GM10266 (cell line): ENCODE measurements at regions not wholly inside any gene's neighbourhood (a gene's known extent, or its start where the extent isn't known, plus 50 kb on each side); places are given as distances from the start of the nearest gene placed in this dataset.

Experiments used
- DNase-seq: peaks from one replicate; pipeline ENCODE4 v3.0.0; 2012; ENCODE audit errors: extremely low spot score
- CTCF ChIP-seq: IDR thresholded peaks from 2 replicates; pipeline ENCODE4 v1.5.1; 2012; ENCODE audit warnings: mild to moderate bottlenecking, low read depth; ENCODE audit not compliant: control insufficient read depth, insufficient read depth; ENCODE audit errors: missing control alignments

GRCh38 chr21:16534408-16535101 lies 804.8 kb downstream of the USP25 start:
- DNase-seq = no peak
- TF ChIP-seq CTCF = no peak

GRCh38 chr21:16535102-16535422 lies 805.3 kb downstream of the USP25 start:
- no peak for TF ChIP-seq CTCF
- no peak for DNase-seq

GRCh38 chr21:16535626-16536025 lies 805.8 kb downstream of the USP25 start:
- no peak for DNase-seq
- TF ChIP-seq CTCF = no peak

GRCh38 chr21:16536140-16536539 lies 806.4 kb downstream of the USP25 start:
- no peak for DNase-seq
- TF ChIP-seq CTCF = no peak

GRCh38 chr21:16536643-16537434 lies 807.1 kb downstream of the USP25 start:
- no peak for TF ChIP-seq CTCF

GRCh38 chr21:16537501-16537900 lies 807.7 kb downstream of the USP25 start:
- no peak for TF ChIP-seq CTCF
- no peak for DNase-seq

More at GRCh38 chr21:16536643-16537434, 807.1 kb downstream of the USP25 start:
- DNase-seq = no peak

- no peak for TF ChIP-seq CTCF
- no peak for DNase-seq
Observed at GRCh38 chr21:16538405-16538804, 808.6 kb downstream of the USP25 start.
